HT-29 (cell line): ENCODE measurements at regions not wholly inside any gene's neighbourhood (a gene's known extent, or its start where the extent isn't known, plus 50 kb on each side); places are given as distances from the start of the nearest gene placed in this dataset.

ENCODE experiments used
- DNase-seq: peaks from one replicate; pipeline ENCODE4 v3.0.0-alpha.2; 2015; ENCODE audit warnings: low spot score

GRCh38 chr9:99326917-99327189, 104.8 kb downstream of the SEC61B start:
- DNase-seq: no peak

GRCh38 chr9:99327667-99328066, 105.6 kb downstream of the SEC61B start:
- no peak for DNase-seq

- DNase-seq: no peak
These were observed 113.2 kb downstream of the SEC61B start for GRCh38 chr9:99335280-99335679.

- no peak for DNase-seq
These were observed 113.9 kb downstream of the SEC61B start for GRCh38 chr9:99336005-99336404.

- DNase-seq: no peak
These were observed 114.4 kb downstream of the SEC61B start for GRCh38 chr9:99336531-99336930.

- DNase-seq: no peak
These were observed 118.2 kb downstream of the SEC61B start for GRCh38 chr9:99340281-99340680.

- no peak for DNase-seq
These were observed 119.6 kb downstream of the SEC61B start for GRCh38 chr9:99341686-99342085.

- no peak for DNase-seq
These were observed 123.4 kb downstream of the SEC61B start for GRCh38 chr9:99345451-99345850.

GRCh38 chr9:99345942-99346341, 123.9 kb downstream of the SEC61B start:
- DNase-seq: no peak

- no peak for DNase-seq
These were observed 125.5 kb downstream of the SEC61B start for GRCh38 chr9:99347568-99347967.

- no peak for DNase-seq
These were observed 126.2 kb downstream of the SEC61B start for GRCh38 chr9:99348289-99348688.

GRCh38 chr9:99349870-99350269, 127.8 kb downstream of the SEC61B start:
- no peak for DNase-seq

- no peak for DNase-seq
These were observed 128.4 kb downstream of the SEC61B start for GRCh38 chr9:99350461-99350860.

- DNase-seq: no peak
These were observed 129.6 kb downstream of the SEC61B start for GRCh38 chr9:99351647-99352046.

- DNase-seq: no peak
These were observed 130.7 kb downstream of the SEC61B start for GRCh38 chr9:99352826-99353225.

- no peak for DNase-seq
These were observed 131.3 kb downstream of the SEC61B start for GRCh38 chr9:99353408-99353807.

GRCh38 chr9:99354104-99354503, 132.0 kb downstream of the SEC61B start:
- DNase-seq: no peak

GRCh38 chr9:99356512-99356971, 134.5 kb downstream of the SEC61B start:
- no peak for DNase-seq

- no peak for DNase-seq
These were observed 135.5 kb downstream of the SEC61B start for GRCh38 chr9:99357575-99357974.

- DNase-seq: no peak
These were observed 136.6 kb downstream of the SEC61B start for GRCh38 chr9:99358668-99359067.

GRCh38 chr9:99359336-99359735, 137.3 kb downstream of the SEC61B start:
- DNase-seq: no peak

GRCh38 chr9:99360026-99360425, 137.9 kb downstream of the SEC61B start:
- DNase-seq: no peak

GRCh38 chr9:99361817-99362216, 139.7 kb downstream of the SEC61B start:
- DNase-seq: no peak

GRCh38 chr9:99362321-99362720, 140.2 kb downstream of the SEC61B start:
- no peak for DNase-seq

- DNase-seq: no peak
These were observed 141.4 kb downstream of the SEC61B start for GRCh38 chr9:99363509-99363908.
